HG02840 (cell line): ENCODE measurements at regions not wholly inside any gene's neighbourhood (a gene's known extent, or its start where the extent isn't known, plus 50 kb on each side); places are given as distances from the start of the nearest gene placed in this dataset.

Experiments
- ATAC-seq: cut with Tn5 transposase; IDR thresholded peaks from one replicate; pipeline ENCODE4 v1.9.1; 2021; ENCODE audit warnings: mild to moderate bottlenecking, moderate library complexity, moderate number of reproducible peaks; ENCODE audit not compliant: unreplicated experiment, low FRiP score

GRCh38 chr14:84375235-84375634, 1154.7 kb upstream of the FLRT2 start:
- ATAC-seq, result no peak

- no peak for ATAC-seq
Observed at GRCh38 chr14:84390010-84390409, 1139.9 kb upstream of the FLRT2 start.

GRCh38 chr14:84397631-84398030, 1132.3 kb upstream of the FLRT2 start:
- no peak for ATAC-seq

- ATAC-seq, result no peak
Observed at GRCh38 chr14:84399296-84399910, 1130.5 kb upstream of the FLRT2 start.

- ATAC-seq, result no peak
Observed at GRCh38 chr14:84401631-84402030, 1128.3 kb upstream of the FLRT2 start.

GRCh38 chr14:84403585-84403984, 1126.4 kb upstream of the FLRT2 start:
- ATAC-seq, result no peak

GRCh38 chr14:84404246-84404645, 1125.7 kb upstream of the FLRT2 start:
- no peak for ATAC-seq

GRCh38 chr14:84409435-84409834, 1120.5 kb upstream of the FLRT2 start:
- ATAC-seq, result no peak

GRCh38 chr14:84410344-84410743, 1119.6 kb upstream of the FLRT2 start:
- ATAC-seq, result no peak

- no peak for ATAC-seq
Observed at GRCh38 chr14:84420221-84420620, 1109.7 kb upstream of the FLRT2 start.

GRCh38 chr14:84421621-84422020, 1108.3 kb upstream of the FLRT2 start:
- no peak for ATAC-seq

- no peak for ATAC-seq
Observed at GRCh38 chr14:84425968-84426367, 1104.0 kb upstream of the FLRT2 start.

GRCh38 chr14:84432676-84433075, 1097.3 kb upstream of the FLRT2 start:
- no peak for ATAC-seq

GRCh38 chr14:84433961-84434360, 1096.0 kb upstream of the FLRT2 start:
- no peak for ATAC-seq

GRCh38 chr14:84435820-84436324, 1094.1 kb upstream of the FLRT2 start:
- no peak for ATAC-seq

- ATAC-seq, result no peak
Observed at GRCh38 chr14:84436528-84436927, 1093.4 kb upstream of the FLRT2 start.

- no peak for ATAC-seq
Observed at GRCh38 chr14:84442521-84442920, 1087.4 kb upstream of the FLRT2 start.

- no peak for ATAC-seq
Observed at GRCh38 chr14:84445486-84445885, 1084.5 kb upstream of the FLRT2 start.

GRCh38 chr14:84446250-84446649, 1083.7 kb upstream of the FLRT2 start:
- no peak for ATAC-seq

GRCh38 chr14:84453307-84453950, 1076.5 kb upstream of the FLRT2 start:
- ATAC-seq, result no peak

GRCh38 chr14:84454114-84454513, 1075.8 kb upstream of the FLRT2 start:
- ATAC-seq, result no peak

GRCh38 chr14:84456946-84457345, 1073.0 kb upstream of the FLRT2 start:
- no peak for ATAC-seq
